Thoracic aorta (tissue), 2 donors: ENCODE measurements at regions not wholly inside any gene's neighbourhood (a gene's known extent, or its start where the extent isn't known, plus 50 kb on each side); places are given as distances from the start of the nearest gene placed in this dataset.
A peak's percentile ranks its signal among the peaks of the same experiment; 100 is the strongest.

Source experiments
- ATAC-seq: fragments of 150-250 bp; one replicate; pipeline ENCODE4 v1.8.0; 2017; ENCODE audit warnings: low read depth; ENCODE audit not compliant: insufficient number of reproducible peaks, low FRiP score
- DNase-seq: peaks from one replicate; pipeline ENCODE4 v3.0.0-alpha.2; 2020; ENCODE audit warnings: low spot score
- H3K27ac ChIP-seq, 2 donors: fragments of 200-600 bp; sonication (generic); 1 replicate in 1 of 2; 2 replicates in 1 of 2; pipeline ENCODE4 v1.5.1; 2016; ENCODE audit warnings: mild to moderate bottlenecking in 2 of 2, moderate library complexity in 2 of 2
- H3K27me3 ChIP-seq: fragments of 200-600 bp; sonication (generic); replicated peaks from 2 replicates; pipeline ENCODE4 v1.6.0; 2016; ENCODE audit warnings: mild to moderate bottlenecking; ENCODE audit not compliant: insufficient read depth
- H3K36me3 ChIP-seq: fragments of 200-600 bp; sonication (generic); one replicate; pipeline ENCODE4 v1.5.1; 2016
- H3K4me1 ChIP-seq, 2 donors: fragments of 200-600 bp; sonication (generic); 1 replicate in 1 of 2; 2 replicates in 1 of 2; pipeline versions ENCODE4 v1.5.1 to v1.6.0; 2016; ENCODE audit warnings: low read depth in 2 of 2, mild to moderate bottlenecking in 1 of 2; ENCODE audit not compliant: control insufficient read depth in 1 of 2
- H3K4me3 ChIP-seq: fragments of 200-600 bp; sonication (generic); 2 replicates; pipeline ENCODE4 v1.5.1; 2016; ENCODE audit warnings: mild to moderate bottlenecking
- H3K9me3 ChIP-seq: fragments of 200-600 bp; sonication (generic); 2 replicates; pipeline ENCODE4 v1.5.1; 2016
- TF ChIP-seq, protein P1 (sequence below): fragments of 200-600 bp; sonication (generic); IDR thresholded peaks from one replicate; pipeline ENCODE4 v1.5.1; 2019; ENCODE audit warnings: antibody characterized with exemption

DNA sequence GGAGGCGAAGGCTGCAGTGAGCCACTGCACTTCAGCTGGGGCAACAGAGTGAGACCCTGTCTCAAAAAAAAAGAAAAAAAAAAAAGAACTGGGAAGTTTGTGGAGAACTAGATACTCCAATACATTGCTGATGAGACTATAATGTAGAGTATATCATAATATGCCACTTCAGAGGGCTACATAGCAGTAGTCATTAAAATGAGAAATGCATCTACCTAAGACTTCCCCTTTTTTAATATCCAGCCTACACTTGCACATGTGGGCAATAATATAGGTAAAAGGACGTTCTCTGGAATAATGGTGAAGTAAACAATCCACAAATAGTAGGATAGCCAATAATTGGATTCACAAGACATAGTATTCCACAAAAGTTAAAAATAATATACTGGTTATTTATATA lies 311.0 kb downstream of the HLX start:
- no peak for DNase-seq
- no peak overlapping the region for H3K4me3 ChIP-seq
- no peaks in the 10 kb centered on the region for H3K4me1 ChIP-seq
- no peak overlapping the region for H3K27ac ChIP-seq
- ATAC-seq, result no peak
- no peaks in the 10 kb centered on the region for H3K36me3 ChIP-seq
- H3K9me3 ChIP-seq, result no peaks in the 10 kb centered on the region
- TF ChIP-seq, protein P1, sequence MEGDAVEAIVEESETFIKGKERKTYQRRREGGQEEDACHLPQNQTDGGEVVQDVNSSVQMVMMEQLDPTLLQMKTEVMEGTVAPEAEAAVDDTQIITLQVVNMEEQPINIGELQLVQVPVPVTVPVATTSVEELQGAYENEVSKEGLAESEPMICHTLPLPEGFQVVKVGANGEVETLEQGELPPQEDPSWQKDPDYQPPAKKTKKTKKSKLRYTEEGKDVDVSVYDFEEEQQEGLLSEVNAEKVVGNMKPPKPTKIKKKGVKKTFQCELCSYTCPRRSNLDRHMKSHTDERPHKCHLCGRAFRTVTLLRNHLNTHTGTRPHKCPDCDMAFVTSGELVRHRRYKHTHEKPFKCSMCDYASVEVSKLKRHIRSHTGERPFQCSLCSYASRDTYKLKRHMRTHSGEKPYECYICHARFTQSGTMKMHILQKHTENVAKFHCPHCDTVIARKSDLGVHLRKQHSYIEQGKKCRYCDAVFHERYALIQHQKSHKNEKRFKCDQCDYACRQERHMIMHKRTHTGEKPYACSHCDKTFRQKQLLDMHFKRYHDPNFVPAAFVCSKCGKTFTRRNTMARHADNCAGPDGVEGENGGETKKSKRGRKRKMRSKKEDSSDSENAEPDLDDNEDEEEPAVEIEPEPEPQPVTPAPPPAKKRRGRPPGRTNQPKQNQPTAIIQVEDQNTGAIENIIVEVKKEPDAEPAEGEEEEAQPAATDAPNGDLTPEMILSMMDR, result no peak
- H3K27me3 ChIP-seq, result no peaks in the 10 kb centered on the region

DNA sequence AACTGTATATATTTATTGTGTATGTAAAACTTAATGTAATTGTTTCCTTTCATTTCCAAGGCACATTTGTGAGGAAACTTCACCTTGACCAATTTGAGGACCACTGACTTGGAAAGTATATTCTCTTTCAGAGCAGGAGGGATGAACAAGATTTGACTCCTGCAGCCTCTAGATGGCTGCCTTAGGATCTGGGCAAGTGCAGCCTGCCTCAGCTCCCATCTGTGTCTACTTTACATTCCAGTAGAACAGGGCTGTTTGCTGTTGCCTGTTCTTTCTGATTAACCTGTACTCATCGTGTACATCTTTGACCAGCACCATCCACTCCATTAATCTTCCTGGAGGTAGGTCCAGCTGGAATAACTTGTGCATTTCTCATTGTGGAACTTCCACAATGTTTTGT lies 312.8 kb downstream of the HLX start:
- TF ChIP-seq, protein P1, result no peak
- H3K9me3 ChIP-seq, result no peaks in the 10 kb centered on the region
- no peaks in the 10 kb centered on the region for H3K4me1 ChIP-seq
- H3K27me3 ChIP-seq, result no peaks in the 10 kb centered on the region
- H3K4me3 ChIP-seq, result no peak overlapping the region
- no peak overlapping the region for H3K27ac ChIP-seq
- no peaks in the 10 kb centered on the region for H3K36me3 ChIP-seq
- no peak for ATAC-seq
- no peak for DNase-seq

DNA sequence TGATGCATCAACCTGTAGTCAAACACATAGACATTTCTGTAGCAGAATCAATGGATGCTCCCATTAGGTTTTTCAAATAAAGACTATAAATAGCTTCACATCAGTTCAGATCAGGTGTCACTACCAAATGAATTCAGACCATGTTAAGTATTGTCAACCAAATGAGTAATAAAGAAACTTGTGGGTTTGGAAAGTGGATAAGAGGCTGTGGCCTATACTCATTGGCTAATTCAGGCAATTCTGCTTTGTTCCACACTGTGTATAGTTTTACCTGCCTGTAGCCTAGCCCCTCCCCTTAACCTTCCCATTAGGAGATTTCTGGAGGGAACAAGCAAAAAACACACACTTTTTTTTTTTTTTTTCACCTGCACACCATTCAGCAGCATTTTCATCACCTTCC lies 321.2 kb downstream of the HLX start:
- ATAC-seq, result no peak
- TF ChIP-seq, protein P1, result no peak
- Histone ChIP-seq H3K9me3 (no peaks in the 10 kb centered on the region), H3K4me1 (peaks cover 3 to 22% of the 10 kb centered on the region in 2 donors), H3K36me3 (no peaks in the 10 kb centered on the region), H3K27ac (no peak overlapping the region), H3K4me3 (no peak overlapping the region), H3K27me3 (no peaks in the 10 kb centered on the region)
- no peak for DNase-seq

DNA sequence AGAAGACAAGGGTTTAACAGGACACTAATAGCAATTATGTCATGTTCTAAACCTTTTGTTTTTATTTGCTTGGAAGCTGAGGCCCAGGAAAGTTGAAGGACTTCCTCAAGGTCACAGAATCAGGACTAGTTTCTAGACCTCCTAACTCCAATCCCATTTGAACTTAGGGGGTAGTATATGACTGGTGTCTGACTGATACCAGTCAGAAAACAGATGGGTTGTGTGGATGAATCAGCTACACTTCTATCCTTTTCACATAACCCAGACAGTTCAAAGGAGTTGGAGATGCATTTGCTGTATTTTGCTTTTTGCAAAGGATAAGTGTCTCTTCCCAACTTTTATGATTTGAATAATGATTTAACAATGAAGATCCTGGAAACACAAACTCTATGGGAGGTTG lies 322.5 kb downstream of the HLX start:
- Histone ChIP-seq H3K27me3 (no peaks in the 10 kb centered on the region), H3K4me3 (no peak overlapping the region), H3K36me3 (no peaks in the 10 kb centered on the region), H3K9me3 (no peaks in the 10 kb centered on the region), H3K27ac (no peak overlapping the region), H3K4me1 (peaks cover 3 to 33% of the 10 kb centered on the region in 2 donors)
- TF ChIP-seq, protein P1, result no peak
- DNase-seq, result no peak
- ATAC-seq, result no peak

DNA sequence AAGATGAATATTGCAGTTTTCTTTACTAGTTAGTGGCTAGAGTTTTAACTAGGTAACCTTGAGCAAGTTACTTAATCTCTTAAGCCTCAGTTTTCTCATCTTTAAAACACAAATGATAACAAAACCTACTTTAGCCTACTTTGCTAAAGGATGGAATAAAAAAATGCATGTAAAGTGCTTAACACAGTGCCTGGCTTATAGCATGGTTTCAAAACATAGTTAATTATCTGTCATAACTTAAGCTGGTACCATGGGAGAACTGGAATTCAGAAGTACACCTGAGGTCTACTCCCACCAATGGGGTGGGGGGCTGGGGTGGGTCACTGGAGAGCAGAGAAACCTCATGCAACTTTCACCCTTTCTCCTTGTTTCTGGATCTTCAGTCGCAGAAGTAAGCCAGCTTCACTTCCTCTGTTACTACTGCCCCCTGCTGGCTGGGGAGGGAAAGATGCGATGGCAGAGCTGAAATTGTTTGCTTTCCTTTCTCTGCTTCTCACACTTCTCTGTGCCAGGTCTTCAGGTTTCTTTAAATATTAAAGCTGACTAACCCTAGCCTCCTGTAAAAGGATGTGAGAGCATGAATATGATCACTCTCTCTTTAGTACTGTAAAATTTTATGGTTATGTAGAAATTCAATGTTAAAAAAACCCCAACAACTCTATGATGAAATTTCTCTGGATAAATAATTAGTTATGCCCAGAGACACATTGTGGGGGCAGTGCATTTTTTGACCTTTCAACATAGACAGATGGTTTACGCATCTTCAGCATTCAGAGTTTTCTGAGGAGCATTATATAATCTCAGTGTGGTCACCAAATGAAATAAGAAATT lies 324.2 kb downstream of the HLX start:
- TF ChIP-seq, protein P1, result peak; percentile 77
- ATAC-seq (no peak), DNase-seq (peak; percentile 27)
- H3K4me1 ChIP-seq, result peaks cover 3 to 33% of the 10 kb centered on the region in 2 donors
- H3K27ac ChIP-seq, result no peak overlapping the region
- no peaks in the 10 kb centered on the region for H3K9me3 ChIP-seq
- no peaks in the 10 kb centered on the region for H3K36me3 ChIP-seq
- no peak overlapping the region for H3K4me3 ChIP-seq
- no peaks in the 10 kb centered on the region for H3K27me3 ChIP-seq
